Astrocyte of the cerebellum (primary cell): ENCODE measurements at regions not wholly inside any gene's neighbourhood (a gene's known extent, or its start where the extent isn't known, plus 50 kb on each side); places are given as distances from the start of the nearest gene placed in this dataset.

Experiments used
- DNase-seq: peaks from one replicate; pipeline ENCODE4 v3.0.0-alpha.2; 2011; ENCODE audit warnings: low read depth
- H3K4me3 ChIP-seq: 2 replicates; pipeline ENCODE4 v1.5.1; 2011; ENCODE audit warnings: mild to moderate bottlenecking, low read depth, low read length, moderate library complexity
- in situ Hi-C: cut with HindIII; loops from 2 replicates; pipeline ENCODE4 v1.10.0; 2017; ENCODE audit warnings: low sequenced_read_pairs
- TF ChIP-seq, protein P1 (sequence below): IDR thresholded peaks from 2 replicates; pipeline ENCODE4 v1.5.1; 2012; ENCODE audit warnings: low read length, low read depth, moderate library complexity, mild to moderate bottlenecking; ENCODE audit errors: missing control alignments

DNA sequence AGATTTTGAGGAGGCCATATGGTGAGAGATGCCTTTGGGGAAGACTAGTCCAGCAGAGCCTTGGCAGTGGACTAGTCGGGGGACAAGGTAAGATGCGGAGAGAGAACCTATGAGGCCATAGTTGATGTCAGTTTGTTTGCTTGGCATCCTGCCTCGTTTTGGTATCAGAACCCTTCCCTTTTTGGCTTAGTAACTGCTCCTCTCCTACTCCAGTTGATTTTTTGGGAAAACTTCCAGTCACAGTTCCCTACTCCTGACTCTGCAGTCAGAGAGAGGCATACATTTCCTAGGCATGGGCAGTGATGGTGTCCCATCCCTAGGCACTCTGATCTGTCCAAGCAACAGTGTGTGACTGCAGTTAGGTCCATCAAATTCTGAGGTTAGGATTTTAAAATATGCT is 398.3 kb downstream of the AEBP2 start:
- H3K4me3 ChIP-seq: no peak overlapping the region
- in situ Hi-C loops: no loop called here
- TF ChIP-seq, protein P1, sequence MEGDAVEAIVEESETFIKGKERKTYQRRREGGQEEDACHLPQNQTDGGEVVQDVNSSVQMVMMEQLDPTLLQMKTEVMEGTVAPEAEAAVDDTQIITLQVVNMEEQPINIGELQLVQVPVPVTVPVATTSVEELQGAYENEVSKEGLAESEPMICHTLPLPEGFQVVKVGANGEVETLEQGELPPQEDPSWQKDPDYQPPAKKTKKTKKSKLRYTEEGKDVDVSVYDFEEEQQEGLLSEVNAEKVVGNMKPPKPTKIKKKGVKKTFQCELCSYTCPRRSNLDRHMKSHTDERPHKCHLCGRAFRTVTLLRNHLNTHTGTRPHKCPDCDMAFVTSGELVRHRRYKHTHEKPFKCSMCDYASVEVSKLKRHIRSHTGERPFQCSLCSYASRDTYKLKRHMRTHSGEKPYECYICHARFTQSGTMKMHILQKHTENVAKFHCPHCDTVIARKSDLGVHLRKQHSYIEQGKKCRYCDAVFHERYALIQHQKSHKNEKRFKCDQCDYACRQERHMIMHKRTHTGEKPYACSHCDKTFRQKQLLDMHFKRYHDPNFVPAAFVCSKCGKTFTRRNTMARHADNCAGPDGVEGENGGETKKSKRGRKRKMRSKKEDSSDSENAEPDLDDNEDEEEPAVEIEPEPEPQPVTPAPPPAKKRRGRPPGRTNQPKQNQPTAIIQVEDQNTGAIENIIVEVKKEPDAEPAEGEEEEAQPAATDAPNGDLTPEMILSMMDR: no peak
- no peak for DNase-seq

DNA sequence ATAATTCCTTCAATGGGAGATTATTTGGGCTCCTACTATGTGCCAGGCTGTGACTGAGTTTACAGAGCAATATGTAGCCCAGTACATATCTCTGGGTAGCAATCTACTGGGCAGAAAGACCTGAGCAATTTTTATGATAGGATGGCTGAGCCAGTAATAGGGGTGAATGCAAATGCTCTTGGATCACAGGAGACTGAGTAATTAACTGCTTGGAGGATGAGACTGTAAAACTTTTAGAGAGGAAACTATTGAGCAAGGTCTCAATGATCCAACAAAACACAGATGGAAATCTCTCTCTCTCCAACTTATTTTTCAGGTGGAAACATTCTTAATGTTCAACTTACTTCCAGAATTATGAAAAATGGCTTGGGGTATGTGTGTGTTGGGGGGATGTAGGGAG is 402.2 kb downstream of the AEBP2 start:
- in situ Hi-C loops: no loop called here
- no peak for DNase-seq
- TF ChIP-seq, protein P1: no peak
- no peak overlapping the region for H3K4me3 ChIP-seq

DNA sequence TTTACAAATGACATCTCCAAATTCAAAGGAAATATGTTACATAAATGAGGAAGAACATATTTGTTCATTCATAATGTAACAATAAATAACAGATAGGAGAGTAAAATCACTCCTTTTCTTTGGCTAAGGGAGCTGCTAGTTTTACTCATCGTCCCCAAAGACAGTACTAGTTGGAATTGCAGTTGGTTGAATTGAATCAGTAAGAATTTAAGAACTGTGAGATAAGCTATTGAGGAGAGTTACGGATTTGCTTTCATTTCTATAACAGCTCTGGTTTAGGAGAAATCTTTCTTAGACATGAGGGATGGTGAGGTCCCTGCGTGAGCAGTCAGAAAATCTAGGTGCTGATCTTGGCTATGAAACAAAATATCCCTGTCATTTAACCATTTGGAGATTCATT is 402.8 kb downstream of the AEBP2 start:
- DNase-seq: no peak
- TF ChIP-seq, protein P1: no peak
- in situ Hi-C loops: no loop called here
- no peak overlapping the region for H3K4me3 ChIP-seq

DNA sequence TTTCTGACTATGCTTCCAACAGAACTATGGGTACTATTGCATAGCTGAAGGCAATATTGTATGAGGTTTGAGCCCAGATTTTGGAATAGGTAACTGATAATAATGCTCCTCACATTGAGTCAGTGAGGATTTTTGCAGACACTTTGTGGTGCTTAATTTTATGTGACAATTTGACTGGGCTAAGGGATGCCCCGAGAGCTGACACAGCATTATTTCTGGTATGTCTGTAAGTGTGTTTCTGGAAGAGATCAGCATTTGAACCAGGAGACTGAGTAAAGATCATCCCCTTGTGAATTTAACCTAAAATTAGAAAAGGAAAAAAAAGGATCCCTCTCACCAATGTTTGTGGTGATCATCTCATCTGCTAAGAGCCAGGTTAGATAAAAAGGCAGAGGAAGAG is 404.9 kb downstream of the AEBP2 start:
- no peak overlapping the region for H3K4me3 ChIP-seq
- in situ Hi-C loops: no loop called here
- DNase-seq: no peak
- TF ChIP-seq, protein P1: no peak

DNA sequence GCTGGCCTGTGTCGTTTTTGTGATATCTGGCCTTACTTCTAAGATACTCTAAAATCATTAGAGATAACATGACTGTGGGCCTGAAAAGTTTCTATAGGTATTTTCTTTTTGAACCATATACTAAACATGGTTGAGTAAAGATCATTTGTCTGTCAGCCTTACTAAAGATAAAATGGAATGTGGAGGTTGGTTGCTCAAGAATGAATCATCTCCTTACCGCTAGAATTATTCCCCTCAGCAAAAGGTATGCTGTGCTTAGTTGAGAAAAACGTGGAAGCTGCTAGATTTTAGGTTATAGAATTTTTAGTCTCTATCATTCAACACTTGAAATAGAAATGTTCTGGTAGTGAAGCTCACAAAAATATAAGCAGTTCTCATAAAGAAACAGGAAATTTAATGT is 407.3 kb downstream of the AEBP2 start:
- peak; percentile 40 for DNase-seq
- H3K4me3 ChIP-seq: no peak overlapping the region
- in situ Hi-C loops: no loop called here
- TF ChIP-seq, protein P1: no peak

DNA sequence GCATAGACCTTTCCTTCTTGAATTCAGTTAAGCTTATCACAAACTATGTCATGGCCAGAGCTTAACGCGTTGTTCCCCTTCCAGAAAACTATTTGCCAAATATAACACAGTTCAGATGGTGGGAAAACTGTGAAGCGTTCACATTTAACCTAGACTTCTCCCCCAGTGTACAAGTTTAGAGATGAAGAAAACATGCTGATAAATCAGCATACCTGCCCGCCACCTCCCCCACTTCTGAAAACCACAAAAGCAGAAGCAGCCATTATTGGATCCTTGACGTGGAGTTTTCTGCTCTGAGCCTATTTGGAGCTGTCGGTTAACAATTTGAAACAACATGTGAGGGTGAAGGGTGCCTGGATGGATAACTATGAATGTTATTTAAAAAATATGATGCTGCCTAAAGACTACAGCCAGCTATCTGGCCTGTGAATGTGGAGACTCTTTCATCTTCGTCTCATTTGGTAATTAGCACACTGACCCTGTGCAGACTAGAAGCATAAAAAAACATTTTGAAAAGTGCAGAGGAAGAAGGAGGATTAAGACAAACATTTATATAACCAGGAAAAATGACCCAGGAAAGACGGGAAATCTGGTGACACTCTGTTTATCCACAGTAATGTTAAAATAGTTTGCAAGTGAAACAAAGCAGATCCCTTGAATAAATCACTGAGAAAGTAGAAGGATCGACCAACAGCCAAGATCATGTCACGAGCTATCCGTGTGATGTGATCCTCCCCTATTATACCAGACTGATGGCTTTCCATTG is 408.2 kb downstream of the AEBP2 start:
- in situ Hi-C loops: no loop called here
- TF ChIP-seq, protein P1: no peak
- DNase-seq: peak; percentile 72
- no peak overlapping the region for H3K4me3 ChIP-seq
